Esophagus muscularis mucosa (tissue), 4 donors: ENCODE measurements at regions not wholly inside any gene's neighbourhood (a gene's known extent, or its start where the extent isn't known, plus 50 kb on each side); places are given as distances from the start of the nearest gene placed in this dataset.

Source experiments
- DNase-seq: peaks from one replicate; pipeline ENCODE4 v3.0.0-alpha.2; 2017; ENCODE audit errors: extremely low spot score
- H3K27ac ChIP-seq, 4 donors: fragments of 200-600 bp; sonication (generic); replicated peaks in 1 of 4; 1 replicate in 3 of 4; 2 replicates in 1 of 4; pipeline ENCODE4 v1.5.1; 2016 to 2019; ENCODE audit warnings: mild to moderate bottlenecking in 1 of 4
- H3K27me3 ChIP-seq, 4 donors: fragments of 200-600 bp; sonication (generic); one replicate each; pipeline versions ENCODE4 v1.5.1 to v1.6.0; 2016 to 2019
- H3K36me3 ChIP-seq, 4 donors: fragments of 200-600 bp; sonication (generic); one replicate each; pipeline ENCODE4 v1.5.1; 2016 to 2019
- H3K4me1 ChIP-seq, 4 donors: fragments of 200-600 bp; sonication (generic); one replicate each; pipeline ENCODE4 v1.5.1; 2016 to 2019
- H3K4me3 ChIP-seq, 4 donors: fragments of 200-600 bp; sonication (generic); 1 replicate in 2 of 4; 2 replicates in 2 of 4; pipeline ENCODE4 v1.5.1; 2016 to 2019; ENCODE audit warnings: mild to moderate bottlenecking in 4 of 4, moderate library complexity in 1 of 4
- H3K9me3 ChIP-seq, 4 donors: fragments of 200-600 bp; sonication (generic); 1 replicate in 3 of 4; 2 replicates in 1 of 4; pipeline ENCODE4 v1.5.1; 2016 to 2019
- EP300 ChIP-seq: sonication (generic); formaldehyde crosslinking; IDR thresholded peaks from one replicate; pipeline ENCODE4 v1.6.1; 2017; ENCODE audit warnings: antibody characterized with exemption
- POLR2A ChIP-seq: fragments of 450-650 bp; IDR thresholded peaks from one replicate; pipeline ENCODE4 v1.6.1; 2017; ENCODE audit warnings: antibody characterized with exemption, moderate library complexity, mild to moderate bottlenecking, low read depth
- POLR2AphosphoS5 ChIP-seq, 2 donors: sonication (generic); formaldehyde crosslinking; IDR thresholded peaks; one replicate each; pipeline ENCODE4 v1.6.1; 2017; ENCODE audit warnings: antibody characterized with exemption in 2 of 2
- WGBS: methylation state at CpG from one replicate; pipeline ENCODE4 v1.1.5; 2018; 5-methylcytosine and 5-hydroxymethylcytosine counted together
- intact Hi-C: fragments of 100-400 bp; cut with DNase I; formaldehyde crosslinking; loops from one replicate; pipeline ENCODE4 v1.15.1; 2023
- TF ChIP-seq, protein P1 (sequence below), 3 experiments: fragments of 200-600 bp in 2 of 3; fragments of 450-650 bp in 1 of 3; sonication (generic) in 2 of 3; IDR thresholded peaks; one replicate each; pipeline ENCODE4 v1.5.1; 2017 to 2019; ENCODE audit warnings: antibody characterized with exemption in 3 of 3, mild to moderate bottlenecking in 2 of 3, moderate library complexity in 1 of 3

DNA sequence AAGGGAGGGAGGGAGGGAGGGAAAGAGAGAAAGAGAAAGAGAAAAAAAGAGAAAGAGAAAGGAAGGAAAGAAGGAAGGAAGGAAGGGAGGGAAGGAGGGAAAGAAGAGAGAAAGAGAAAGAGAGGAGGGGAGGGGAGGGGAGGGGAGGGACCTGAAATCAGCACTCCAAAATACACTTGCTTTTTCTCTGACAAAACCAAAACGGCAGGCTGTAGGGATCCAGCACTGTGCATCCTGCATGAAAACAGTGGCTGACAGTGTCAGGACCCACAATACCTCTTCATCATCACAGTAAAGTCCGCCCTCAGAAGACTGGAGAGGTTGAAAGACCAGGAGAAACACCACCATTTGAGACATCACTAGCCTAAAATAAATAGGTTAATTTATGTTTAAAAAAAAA lies 156.0 kb upstream of the SOD1 start:
- H3K27me3 ChIP-seq: no peaks in the 10 kb centered on the region
- H3K27ac ChIP-seq: no peak overlapping the region
- H3K4me3 ChIP-seq: no peak overlapping the region
- intact Hi-C loops: no loop called here
- 71% methylated on average over 2 of the region's 2 CpGs for WGBS
- DNase-seq: no peak
- H3K4me1 ChIP-seq: no peaks in the 10 kb centered on the region
- TF ChIP-seq POLR2A: no peak
- TF ChIP-seq EP300: no peak
- TF ChIP-seq, protein P1, sequence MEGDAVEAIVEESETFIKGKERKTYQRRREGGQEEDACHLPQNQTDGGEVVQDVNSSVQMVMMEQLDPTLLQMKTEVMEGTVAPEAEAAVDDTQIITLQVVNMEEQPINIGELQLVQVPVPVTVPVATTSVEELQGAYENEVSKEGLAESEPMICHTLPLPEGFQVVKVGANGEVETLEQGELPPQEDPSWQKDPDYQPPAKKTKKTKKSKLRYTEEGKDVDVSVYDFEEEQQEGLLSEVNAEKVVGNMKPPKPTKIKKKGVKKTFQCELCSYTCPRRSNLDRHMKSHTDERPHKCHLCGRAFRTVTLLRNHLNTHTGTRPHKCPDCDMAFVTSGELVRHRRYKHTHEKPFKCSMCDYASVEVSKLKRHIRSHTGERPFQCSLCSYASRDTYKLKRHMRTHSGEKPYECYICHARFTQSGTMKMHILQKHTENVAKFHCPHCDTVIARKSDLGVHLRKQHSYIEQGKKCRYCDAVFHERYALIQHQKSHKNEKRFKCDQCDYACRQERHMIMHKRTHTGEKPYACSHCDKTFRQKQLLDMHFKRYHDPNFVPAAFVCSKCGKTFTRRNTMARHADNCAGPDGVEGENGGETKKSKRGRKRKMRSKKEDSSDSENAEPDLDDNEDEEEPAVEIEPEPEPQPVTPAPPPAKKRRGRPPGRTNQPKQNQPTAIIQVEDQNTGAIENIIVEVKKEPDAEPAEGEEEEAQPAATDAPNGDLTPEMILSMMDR (IDR thresholded peaks at IDR 0.05): no peak
- TF ChIP-seq POLR2AphosphoS5 (IDR thresholded peaks at IDR 0.05): no peak
- no peaks in the 10 kb centered on the region for H3K9me3 ChIP-seq
- no peaks in the 10 kb centered on the region for H3K36me3 ChIP-seq

DNA sequence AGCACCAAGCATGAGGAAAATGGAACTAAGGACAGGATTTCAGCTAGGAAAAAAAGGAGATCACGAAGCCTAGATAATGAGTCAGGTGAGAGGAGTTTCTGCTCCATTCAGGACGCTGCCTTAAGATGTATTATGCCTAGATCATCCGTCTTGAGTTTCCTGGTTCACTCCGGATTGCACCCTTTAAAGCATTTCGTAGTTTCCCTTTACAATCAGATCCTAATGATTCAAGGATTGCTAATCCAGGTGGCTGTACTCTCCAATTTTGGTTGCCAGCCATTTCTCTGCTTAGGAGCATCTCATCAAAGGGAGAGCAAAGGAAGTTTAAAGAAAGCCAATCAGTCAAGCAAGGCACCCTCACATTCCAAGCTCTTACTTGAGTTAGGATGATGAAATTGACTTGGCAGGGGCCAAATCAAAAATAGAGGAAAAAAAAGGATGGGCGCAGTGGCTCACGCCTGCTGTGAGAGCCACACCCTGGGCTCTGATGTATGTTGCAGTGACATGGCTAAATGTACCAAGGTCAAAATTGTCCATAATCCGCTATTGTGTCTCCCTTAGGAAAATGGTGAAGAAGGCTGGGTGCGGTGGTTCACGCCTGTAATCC lies 156.9 kb upstream of the SOD1 start:
- no peak for DNase-seq
- Histone ChIP-seq H3K4me3 (no peak overlapping the region), H3K9me3 (no peaks in the 10 kb centered on the region), H3K27me3 (no peaks in the 10 kb centered on the region), H3K27ac (no peak overlapping the region), H3K36me3 (no peaks in the 10 kb centered on the region), H3K4me1 (no peaks in the 10 kb centered on the region)
- no peak for TF ChIP-seq POLR2A
- no peak for TF ChIP-seq EP300
- TF ChIP-seq POLR2AphosphoS5 (IDR thresholded peaks at IDR 0.05): no peak
- TF ChIP-seq, protein P1 (IDR thresholded peaks at IDR 0.05): no peak
- intact Hi-C loops: no loop called here
- WGBS: 88% methylated on average over 10 of the region's 10 CpGs

DNA sequence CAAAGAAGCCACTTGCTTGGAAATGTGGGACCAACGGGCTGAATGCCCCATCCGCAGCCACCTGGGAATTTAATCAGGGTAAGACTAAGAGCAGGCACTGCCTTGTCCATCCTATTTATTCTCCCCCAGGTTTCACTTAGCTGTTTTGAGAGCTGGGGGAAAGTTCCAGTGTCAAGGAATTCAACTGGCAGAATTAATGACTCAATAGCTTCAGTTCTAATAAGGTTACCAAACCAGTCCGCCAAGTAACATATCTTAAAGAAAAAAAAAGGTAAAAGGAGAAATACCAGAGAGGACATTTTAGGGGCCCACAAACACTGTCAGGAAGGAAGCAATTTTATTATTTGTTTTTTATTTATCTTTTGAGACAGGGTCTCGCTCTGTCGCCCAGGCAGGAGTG lies 157.6 kb upstream of the SOD1 start:
- intact Hi-C loops: no loop called here
- H3K27ac ChIP-seq: no peak overlapping the region
- no peaks in the 10 kb centered on the region for H3K9me3 ChIP-seq
- TF ChIP-seq, protein P1 (IDR thresholded peaks at IDR 0.05): no peak
- TF ChIP-seq EP300 (no peak), POLR2A (no peak), POLR2AphosphoS5 (IDR thresholded peaks at IDR 0.05) (no peak)
- H3K4me1 ChIP-seq: no peaks in the 10 kb centered on the region
- DNase-seq: no peak
- WGBS: 95% methylated on average over 5 of the region's 5 CpGs
- no peaks in the 10 kb centered on the region for H3K27me3 ChIP-seq
- no peaks in the 10 kb centered on the region for H3K36me3 ChIP-seq
- no peak overlapping the region for H3K4me3 ChIP-seq

DNA sequence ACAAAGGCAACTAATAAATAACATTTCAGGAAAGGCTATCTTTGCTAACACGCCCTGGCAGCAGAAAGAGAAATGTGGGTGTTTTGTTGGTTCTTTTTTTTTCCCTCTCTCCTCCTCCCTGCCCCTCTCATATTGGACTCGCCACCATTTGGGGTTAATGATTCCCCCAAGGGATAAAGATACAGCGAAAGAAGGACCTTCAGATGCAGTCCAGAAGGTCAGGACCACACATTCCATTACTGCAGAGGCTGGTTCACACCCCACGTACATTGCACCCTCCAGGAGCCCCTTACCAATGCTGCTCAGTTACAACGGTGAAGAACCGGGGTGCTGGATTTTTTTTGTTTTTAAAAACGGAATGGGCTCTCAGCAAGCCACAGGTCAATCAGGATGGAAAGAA lies 156.9 kb upstream of the TIAM1 start:
- 85% methylated on average over 7 of the region's 7 CpGs for WGBS
- no peak overlapping the region for H3K4me3 ChIP-seq

More for the DNA sequence above, 156.9 kb upstream of the TIAM1 start:
- TF ChIP-seq POLR2A: no peak
- no peak for TF ChIP-seq EP300
- TF ChIP-seq, protein P1 (IDR thresholded peaks at IDR 0.05): no peak
- TF ChIP-seq POLR2AphosphoS5 (IDR thresholded peaks at IDR 0.05): no peak
- no peak for DNase-seq
- H3K9me3 ChIP-seq: no peaks in the 10 kb centered on the region
- intact Hi-C loops: no loop called here
- no peaks in the 10 kb centered on the region for H3K36me3 ChIP-seq
- H3K27ac ChIP-seq: no peak overlapping the region
- no peaks in the 10 kb centered on the region for H3K4me1 ChIP-seq
- H3K27me3 ChIP-seq: no peaks in the 10 kb centered on the region
